Kidney epithelial cell (primary cell): ENCODE measurements at regions not wholly inside any gene's neighbourhood (a gene's known extent, or its start where the extent isn't known, plus 50 kb on each side); places are given as distances from the start of the nearest gene placed in this dataset.

Experiments used
- DNase-seq: peaks from one replicate; pipeline ENCODE4 v3.0.0-alpha.2; 2010; ENCODE audit warnings: low read depth
- H3K27me3 ChIP-seq: 2 replicates; pipeline ENCODE4 v1.6.0; 2011; ENCODE audit warnings: low read length; ENCODE audit not compliant: control insufficient read depth, insufficient read depth
- H3K36me3 ChIP-seq: 2 replicates; pipeline ENCODE4 v1.5.1; 2011; ENCODE audit warnings: low read length; ENCODE audit not compliant: control insufficient read depth, insufficient read depth
- H3K4me3 ChIP-seq: 2 replicates; pipeline ENCODE4 v1.5.1; 2011; ENCODE audit warnings: low read depth, mild to moderate bottlenecking, control low read depth, low read length
- CTCF ChIP-seq: IDR thresholded peaks from 2 replicates; pipeline ENCODE4 v1.5.1; 2011; ENCODE audit warnings: mild to moderate bottlenecking, moderate library complexity, low read length, control low read depth, inconsistent platforms; ENCODE audit not compliant: insufficient read depth, poor library complexity, severe bottlenecking

- peaks cover 2% of the 10 kb centered on the region for H3K27me3 ChIP-seq
- no peak for DNase-seq
- H3K36me3 ChIP-seq = no peaks in the 10 kb centered on the region
- no peak overlapping the region for H3K4me3 ChIP-seq
- TF ChIP-seq CTCF = no peak
Observed at GRCh38 chr3:194276768-194277103, 74.4 kb downstream of the CPN2 start.

GRCh38 chr3:194277104-194277785 lies 73.9 kb downstream of the CPN2 start:
- no peak overlapping the region for H3K4me3 ChIP-seq
- no peaks in the 10 kb centered on the region for H3K36me3 ChIP-seq
- DNase-seq = no peak
- H3K27me3 ChIP-seq = peaks cover 2% of the 10 kb centered on the region
- no peak for TF ChIP-seq CTCF

- H3K4me3 ChIP-seq = no peak overlapping the region
- H3K36me3 ChIP-seq = no peaks in the 10 kb centered on the region
- peaks cover 2% of the 10 kb centered on the region for H3K27me3 ChIP-seq
- no peak for DNase-seq
- no peak for TF ChIP-seq CTCF
Observed at GRCh38 chr3:194277786-194278130, 73.4 kb downstream of the CPN2 start.

GRCh38 chr3:194278186-194278845 lies 72.8 kb downstream of the CPN2 start:
- DNase-seq = no peak
- H3K36me3 ChIP-seq = no peaks in the 10 kb centered on the region
- TF ChIP-seq CTCF = no peak
- no peak overlapping the region for H3K4me3 ChIP-seq
- H3K27me3 ChIP-seq = peaks cover 2% of the 10 kb centered on the region

GRCh38 chr3:194279101-194279500 lies 72.0 kb downstream of the CPN2 start:
- no peak for DNase-seq
- no peaks in the 10 kb centered on the region for H3K36me3 ChIP-seq
- peaks cover 2% of the 10 kb centered on the region for H3K27me3 ChIP-seq
- no peak overlapping the region for H3K4me3 ChIP-seq
- no peak for TF ChIP-seq CTCF
